Tibial nerve (tissue), 4 donors: ENCODE measurements at regions not wholly inside any gene's neighbourhood (a gene's known extent, or its start where the extent isn't known, plus 50 kb on each side); places are given as distances from the start of the nearest gene placed in this dataset.

Experiments
- DNase-seq, 2 donors: peaks; one replicate each; pipeline ENCODE4 v3.0.0-alpha.2; 2019; ENCODE audit warnings: low spot score in 2 of 2
- H3K27ac ChIP-seq, 4 donors: fragments of 200-600 bp; sonication (generic) in 3 of 4; one replicate each; pipeline ENCODE4 v1.5.1; 2017 to 2019; ENCODE audit warnings: mild to moderate bottlenecking in 1 of 4
- H3K27me3 ChIP-seq, 2 donors: fragments of 200-600 bp; sonication (generic) in 1 of 2; one replicate each; pipeline versions ENCODE4 v1.5.1 to v1.6.0; 2017 to 2019
- H3K36me3 ChIP-seq, 3 donors: fragments of 200-600 bp; sonication (generic); one replicate each; pipeline ENCODE4 v1.5.1; 2018 to 2019
- H3K4me1 ChIP-seq, 4 donors: fragments of 200-600 bp; sonication (generic) in 3 of 4; one replicate each; pipeline ENCODE4 v1.5.1; 2017 to 2019
- H3K4me3 ChIP-seq, 4 donors: fragments of 200-600 bp; sonication (generic) in 3 of 4; one replicate each; pipeline ENCODE4 v1.5.1; 2017 to 2019; ENCODE audit warnings: mild to moderate bottlenecking in 1 of 4, moderate library complexity in 1 of 4
- H3K9me3 ChIP-seq, 4 donors: fragments of 200-600 bp; sonication (generic) in 3 of 4; one replicate each; pipeline ENCODE4 v1.5.1; 2017 to 2019
- CTCF ChIP-seq, 5 experiments: fragments of 200-600 bp in 3 of 5; fragments of 450-650 bp in 2 of 5; sonication (generic) in 3 of 5; IDR thresholded peaks; one replicate each; pipeline ENCODE4 v1.5.1; 2016 to 2019; ENCODE audit warnings: antibody characterized with exemption in 5 of 5, mild to moderate bottlenecking in 3 of 5, moderate library complexity in 2 of 5
- EP300 ChIP-seq, 2 donors: sonication (generic); formaldehyde crosslinking; IDR thresholded peaks; one replicate each; pipeline ENCODE4 v1.6.1; 2017; ENCODE audit warnings: antibody characterized with exemption in 2 of 2, mild to moderate bottlenecking in 1 of 2
- POLR2A ChIP-seq, 2 donors: fragments of 450-650 bp; IDR thresholded peaks; one replicate each; pipeline ENCODE4 v1.6.1; 2017; ENCODE audit warnings: antibody characterized with exemption in 2 of 2, mild to moderate bottlenecking in 2 of 2, moderate library complexity in 2 of 2
- WGBS, 2 donors: methylation state at CpG; one replicate each; pipeline ENCODE4 v1.1.5; 2018; 5-methylcytosine and 5-hydroxymethylcytosine counted together

- WGBS, 2 donors, result 75 to 78% methylated on average over 2 of the region's 2 CpGs
These were observed 417.8 kb upstream of the NR2F2 start for GRCh38 chr15:95912728-95913127.

GRCh38 chr15:95916568-95916967, 413.9 kb upstream of the NR2F2 start:
- 89 to 93% methylated on average over 3 of the region's 3 CpGs for WGBS, 2 donors
- no peak overlapping the region for H3K27ac ChIP-seq
- H3K27me3 ChIP-seq, result no peaks in the 10 kb centered on the region
- no peaks in the 10 kb centered on the region for H3K9me3 ChIP-seq
- TF ChIP-seq CTCF (IDR thresholded peaks at IDR 0.05) (no peak), POLR2A (IDR thresholded peaks at IDR 0.05) (no peak), EP300 (IDR thresholded peaks at IDR 0.05) (no peak)
- DNase-seq, result no peak
- no peaks in the 10 kb centered on the region for H3K36me3 ChIP-seq
- no peak overlapping the region for H3K4me3 ChIP-seq
- H3K4me1 ChIP-seq, result no peaks in the 10 kb centered on the region

More at GRCh38 chr15:95912728-95913127, 417.8 kb upstream of the NR2F2 start:
- Histone ChIP-seq H3K4me3 (no peak overlapping the region), H3K4me1 (no peaks in the 10 kb centered on the region), H3K36me3 (no peaks in the 10 kb centered on the region), H3K27ac (no peak overlapping the region), H3K9me3 (no peaks in the 10 kb centered on the region), H3K27me3 (no peaks in the 10 kb centered on the region)
- DNase-seq, result no peak
- TF ChIP-seq CTCF (IDR thresholded peaks at IDR 0.05) (no peak), EP300 (IDR thresholded peaks at IDR 0.05) (no peak), POLR2A (IDR thresholded peaks at IDR 0.05) (no peak)

GRCh38 chr15:95918525-95918924, 412.0 kb upstream of the NR2F2 start:
- Histone ChIP-seq H3K27ac (no peak overlapping the region), H3K4me1 (no peaks in the 10 kb centered on the region), H3K36me3 (no peaks in the 10 kb centered on the region), H3K27me3 (no peaks in the 10 kb centered on the region), H3K4me3 (no peak overlapping the region), H3K9me3 (no peaks in the 10 kb centered on the region)
- WGBS, 2 donors, result 98% methylated on average over 3 of the region's 3 CpGs
- no peak for DNase-seq
- no peak for TF ChIP-seq CTCF (IDR thresholded peaks at IDR 0.05)
- no peak for TF ChIP-seq POLR2A (IDR thresholded peaks at IDR 0.05)
- TF ChIP-seq EP300 (IDR thresholded peaks at IDR 0.05), result no peak

GRCh38 chr15:95919460-95919859, 411.0 kb upstream of the NR2F2 start:
- Histone ChIP-seq H3K36me3 (no peaks in the 10 kb centered on the region), H3K9me3 (no peaks in the 10 kb centered on the region), H3K4me1 (no peaks in the 10 kb centered on the region), H3K27ac (no peak overlapping the region), H3K27me3 (no peaks in the 10 kb centered on the region), H3K4me3 (no peak overlapping the region)
- TF ChIP-seq POLR2A (IDR thresholded peaks at IDR 0.05) (no peak), EP300 (IDR thresholded peaks at IDR 0.05) (no peak), CTCF (IDR thresholded peaks at IDR 0.05) (no peak)
- WGBS, 2 donors, result 69 to 93% methylated on average over 1 of the region's 1 CpG
- DNase-seq, result no peak

- no peaks in the 10 kb centered on the region for H3K36me3 ChIP-seq
- no peak overlapping the region for H3K27ac ChIP-seq
- TF ChIP-seq POLR2A (IDR thresholded peaks at IDR 0.05), result no peak
- TF ChIP-seq CTCF (IDR thresholded peaks at IDR 0.05), result no peak
- TF ChIP-seq EP300 (IDR thresholded peaks at IDR 0.05), result no peak
- H3K9me3 ChIP-seq, result no peaks in the 10 kb centered on the region
- DNase-seq, result no peak
- no peaks in the 10 kb centered on the region for H3K4me1 ChIP-seq
- no peaks in the 10 kb centered on the region for H3K27me3 ChIP-seq
- no peak overlapping the region for H3K4me3 ChIP-seq
These were observed 409.1 kb upstream of the NR2F2 start for GRCh38 chr15:95921404-95921803.
